ENCODE measurements at regions not wholly inside any gene's neighbourhood (a gene's known extent, or its start where the extent isn't known, plus 50 kb on each side); places are given as distances from the start of the nearest gene placed in this dataset.

- no peak for TF ChIP-seq EZH2 (IDR thresholded peaks at IDR 0.05; ENCODE audit: low read length)
- TF ChIP-seq CTCF (optimal IDR thresholded peaks at IDR 0.05 in 1 of 3, IDR thresholded peaks at IDR 0.05 in 1 of 3, conservative IDR thresholded peaks at IDR 0.05 in 1 of 3; ENCODE audit: extremely low read depth in 1 of 3, insufficient read depth in 2 of 3, low read length in 3 of 3), result no peak
These were observed 1132.4 kb downstream of the RAPGEF2 start for GRCh38 chr4:160235285-160235684.

Data from keratinocyte (primary cell).